Keratinocyte (primary cell): ENCODE measurements at regions not wholly inside any gene's neighbourhood (a gene's known extent, or its start where the extent isn't known, plus 50 kb on each side); places are given as distances from the start of the nearest gene placed in this dataset.

Experiments
- DNase-seq: peaks from one replicate; pipeline ENCODE4 v3.0.0-alpha.2; 2011; ENCODE audit warnings: low read depth, missing footprints, low spot score
- FAIRE-seq: peaks from 2 replicates; lab custom pipeline; 2011; peaks lifted over from hg19 to GRCh38; lab: Jason Lieb, UNC
- H2AFZ ChIP-seq: 2 replicates; pipeline ENCODE4 v1.6.0; 2012; ENCODE audit warnings: low read length, control low read depth, inconsistent platforms; ENCODE audit not compliant: control insufficient read depth
- H3K27ac ChIP-seq: 2 replicates; pipeline ENCODE4 v1.5.1; 2011; ENCODE audit warnings: low read length; ENCODE audit not compliant: control insufficient read depth, insufficient read depth
- H3K27me3 ChIP-seq: 3 replicates; pipeline ENCODE4 v1.6.0; 2011; ENCODE audit warnings: low read length; ENCODE audit not compliant: control insufficient read depth, insufficient read depth; ENCODE audit errors: extremely low read depth
- H3K36me3 ChIP-seq, 2 experiments: 2 replicates in 1 of 2; 3 replicates in 1 of 2; pipeline ENCODE4 v1.5.1; 2011; ENCODE audit warnings: low read length in 2 of 2, mild to moderate bottlenecking in 1 of 2; ENCODE audit not compliant: control insufficient read depth in 2 of 2, insufficient read depth in 2 of 2; ENCODE audit errors: extremely low read depth in 1 of 2
- H3K4me1 ChIP-seq: 3 replicates; pipeline ENCODE4 v1.5.1; 2011; ENCODE audit warnings: low read length; ENCODE audit not compliant: control insufficient read depth, insufficient read depth; ENCODE audit errors: extremely low read depth
- H3K4me2 ChIP-seq: 3 replicates; pipeline ENCODE4 v1.6.0; 2011; ENCODE audit warnings: low read depth, low read length; ENCODE audit not compliant: control insufficient read depth, insufficient read depth; ENCODE audit errors: extremely low read depth
- H3K4me3 ChIP-seq, 3 experiments: fragments of 200-600 bp in 1 of 3; sonication (generic) in 1 of 3; 2 replicates in 2 of 3; 3 replicates in 1 of 3; pipeline ENCODE4 v1.5.1; 2011 to 2016; ENCODE audit warnings: low read length in 3 of 3, mild to moderate bottlenecking in 3 of 3, control low read depth in 2 of 3, inconsistent platforms in 1 of 3, low read depth in 1 of 3, mixed read lengths in 1 of 3, mixed run types in 1 of 3, moderate library complexity in 1 of 3; ENCODE audit not compliant: control insufficient read depth in 2 of 3, insufficient read depth in 2 of 3; ENCODE audit errors: extremely low read depth in 1 of 3
- H3K79me2 ChIP-seq: 2 replicates; pipeline ENCODE4 v1.6.0; 2012; ENCODE audit warnings: low read length; ENCODE audit not compliant: control insufficient read depth, insufficient read depth
- H3K9ac ChIP-seq: 3 replicates; pipeline ENCODE4 v1.6.0; 2011; ENCODE audit warnings: low read length; ENCODE audit not compliant: control insufficient read depth, insufficient read depth; ENCODE audit errors: extremely low read depth
- H3K9me1 ChIP-seq: 3 replicates; pipeline ENCODE4 v1.6.0; 2011; ENCODE audit warnings: low read length; ENCODE audit not compliant: control insufficient read depth, insufficient read depth; ENCODE audit errors: extremely low read depth
- H3K9me3 ChIP-seq: 2 replicates; pipeline ENCODE4 v1.5.1; 2012; ENCODE audit warnings: low read depth, low read length; ENCODE audit not compliant: control insufficient read depth
- H4K20me1 ChIP-seq: 3 replicates; pipeline ENCODE4 v1.6.0; 2011; ENCODE audit warnings: low read length; ENCODE audit not compliant: control insufficient read depth, insufficient read depth; ENCODE audit errors: extremely low read depth
- EZH2 ChIP-seq: IDR thresholded peaks from one replicate; pipeline ENCODE4 v1.6.1; 2012; ENCODE audit warnings: inconsistent platforms, mild to moderate bottlenecking, low read length, moderate library complexity
- dilution Hi-C: fragments of 300-500 bp; cut with MboI; formaldehyde crosslinking; loops from one replicate; pipeline ENCODE4 v1.7.0; 2020; ENCODE audit warnings: low sequenced_read_pairs; ENCODE audit not compliant: extremely low pct_ligation_motif_present
- TF ChIP-seq, protein P1 (sequence below), 3 experiments: IDR thresholded peaks in 1 of 3; conservative IDR thresholded peaks in 1 of 3; optimal IDR thresholded peaks in 1 of 3; 2 replicates in 2 of 3; 3 replicates in 1 of 3; pipeline versions ENCODE3 to v1.5.1; 2011; ENCODE audit warnings: low read length in 3 of 3, mild to moderate bottlenecking in 3 of 3, moderate library complexity in 2 of 3, control low read depth in 1 of 3, inconsistent platforms in 1 of 3; ENCODE audit not compliant: insufficient read depth in 2 of 3; ENCODE audit errors: extremely low read depth in 1 of 3

GRCh38 chr4:141301216-141301615 is 80.5 kb downstream of the ZNF330 start:
- H3K4me2 ChIP-seq: no peak overlapping the region
- no peaks in the 10 kb centered on the region for H4K20me1 ChIP-seq
- no peaks in the 10 kb centered on the region for H3K27me3 ChIP-seq
- H3K79me2 ChIP-seq: no peaks in the 10 kb centered on the region
- no peak for TF ChIP-seq EZH2
- TF ChIP-seq, protein P1, sequence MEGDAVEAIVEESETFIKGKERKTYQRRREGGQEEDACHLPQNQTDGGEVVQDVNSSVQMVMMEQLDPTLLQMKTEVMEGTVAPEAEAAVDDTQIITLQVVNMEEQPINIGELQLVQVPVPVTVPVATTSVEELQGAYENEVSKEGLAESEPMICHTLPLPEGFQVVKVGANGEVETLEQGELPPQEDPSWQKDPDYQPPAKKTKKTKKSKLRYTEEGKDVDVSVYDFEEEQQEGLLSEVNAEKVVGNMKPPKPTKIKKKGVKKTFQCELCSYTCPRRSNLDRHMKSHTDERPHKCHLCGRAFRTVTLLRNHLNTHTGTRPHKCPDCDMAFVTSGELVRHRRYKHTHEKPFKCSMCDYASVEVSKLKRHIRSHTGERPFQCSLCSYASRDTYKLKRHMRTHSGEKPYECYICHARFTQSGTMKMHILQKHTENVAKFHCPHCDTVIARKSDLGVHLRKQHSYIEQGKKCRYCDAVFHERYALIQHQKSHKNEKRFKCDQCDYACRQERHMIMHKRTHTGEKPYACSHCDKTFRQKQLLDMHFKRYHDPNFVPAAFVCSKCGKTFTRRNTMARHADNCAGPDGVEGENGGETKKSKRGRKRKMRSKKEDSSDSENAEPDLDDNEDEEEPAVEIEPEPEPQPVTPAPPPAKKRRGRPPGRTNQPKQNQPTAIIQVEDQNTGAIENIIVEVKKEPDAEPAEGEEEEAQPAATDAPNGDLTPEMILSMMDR (optimal IDR thresholded peaks at IDR 0.05 in 1 of 3, IDR thresholded peaks at IDR 0.05 in 1 of 3, conservative IDR thresholded peaks at IDR 0.05 in 1 of 3; ENCODE audit: extremely low read depth in 1 of 3, insufficient read depth in 2 of 3, low read length in 3 of 3): no peak
- no peak overlapping the region for H3K4me3 ChIP-seq
- no peak overlapping the region for H2AFZ ChIP-seq
- H3K9me3 ChIP-seq: no peaks in the 10 kb centered on the region
- DNase-seq (no peak), FAIRE-seq (no peak)
- no peaks in the 10 kb centered on the region for H3K4me1 ChIP-seq
- H3K27ac ChIP-seq: no peak overlapping the region
- no peaks in the 10 kb centered on the region for H3K9me1 ChIP-seq
- no peaks in the 10 kb centered on the region for H3K36me3 ChIP-seq
- no peak overlapping the region for H3K9ac ChIP-seq
- dilution Hi-C loops: no loop called here

DNA sequence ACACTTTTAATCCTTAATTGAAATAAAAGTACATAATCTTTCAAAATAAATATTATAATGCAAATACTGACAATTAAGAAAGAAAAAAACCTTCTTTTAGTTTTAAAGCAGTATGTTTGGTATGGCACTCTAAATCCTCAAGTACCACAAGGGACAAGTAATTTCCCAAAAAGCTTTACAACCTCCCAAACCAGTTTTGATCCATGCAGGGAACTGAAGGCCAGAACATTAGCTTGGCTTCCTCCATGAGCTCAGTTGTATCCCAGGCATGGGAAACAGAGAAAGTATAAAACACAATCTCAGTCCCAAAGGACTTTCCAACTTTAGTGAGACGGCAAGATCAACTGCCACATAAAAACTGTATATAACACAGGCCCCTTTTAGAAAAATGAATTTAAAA is 82.2 kb downstream of the ZNF330 start:
- no peak for TF ChIP-seq EZH2
- TF ChIP-seq, protein P1 (optimal IDR thresholded peaks at IDR 0.05 in 1 of 3, IDR thresholded peaks at IDR 0.05 in 1 of 3, conservative IDR thresholded peaks at IDR 0.05 in 1 of 3; ENCODE audit: extremely low read depth in 1 of 3, insufficient read depth in 2 of 3, low read length in 3 of 3): no peak
- DNase-seq (no peak), FAIRE-seq (no peak)
- Histone ChIP-seq H3K4me1 (no peaks in the 10 kb centered on the region), H3K4me2 (no peak overlapping the region), H2AFZ (no peak overlapping the region), H3K4me3 (no peak overlapping the region), H3K36me3 (no peaks in the 10 kb centered on the region), H3K27me3 (no peaks in the 10 kb centered on the region), H3K27ac (no peak overlapping the region), H4K20me1 (no peaks in the 10 kb centered on the region), H3K9me3 (no peaks in the 10 kb centered on the region), H3K9ac (no peak overlapping the region), H3K79me2 (no peaks in the 10 kb centered on the region), H3K9me1 (no peaks in the 10 kb centered on the region)
- dilution Hi-C loops: no loop called here
